B cell (primary cell): ENCODE measurements at regions not wholly inside any gene's neighbourhood (a gene's known extent, or its start where the extent isn't known, plus 50 kb on each side); places are given as distances from the start of the nearest gene placed in this dataset.

Experiments used
- ATAC-seq: fragments of 200-7000 bp; cut with Tn5 transposase; one replicate; pipeline ENCODE4 v1.10.0; 2021; ENCODE audit warnings: low read depth, mild to moderate bottlenecking, moderate number of reproducible peaks, moderate library complexity
- CTCF ChIA-PET: fragments of 350-600 bp; sonication (Branson Sonifier 250); formaldehyde crosslinking; loops from one replicate; lab custom pipeline; 2021; ENCODE audit warnings: antibody characterized with exemption, inconsistent platforms; lab: Charles Lee
- POLR2A ChIA-PET: fragments of 350-600 bp; sonication (Branson Sonifier 250); formaldehyde crosslinking; loops from one replicate; lab custom pipeline; 2021; ENCODE audit warnings: antibody characterized with exemption; lab: Charles Lee
- DNase-seq: peaks from one replicate; pipeline ENCODE4 v3.0.0; 2013
- H2AFZ ChIP-seq: 2 replicates; pipeline ENCODE4 v1.6.1; 2012; ENCODE audit warnings: mild to moderate bottlenecking, low read depth, low read length; ENCODE audit not compliant: insufficient read depth, poor library complexity, severe bottlenecking
- H3K27ac ChIP-seq, 2 donors: 1 replicate in 1 of 2; 2 replicates in 1 of 2; pipeline ENCODE4 v1.5.1; 2012 to 2013; ENCODE audit warnings: low read length in 2 of 2, mild to moderate bottlenecking in 2 of 2, moderate library complexity in 1 of 2
- H3K27me3 ChIP-seq, 4 experiments: fragments of 200-600 bp in 1 of 4; sonication (generic) in 1 of 4; replicated peaks in 1 of 4; 1 replicate in 2 of 4; 2 replicates in 2 of 4; pipeline versions ENCODE4 v1.6.1 to v1.7.0; 2013 to 2016; ENCODE audit warnings: low read length in 3 of 4, mild to moderate bottlenecking in 2 of 4, mixed read lengths in 1 of 4, moderate library complexity in 1 of 4; ENCODE audit not compliant: insufficient read depth in 4 of 4, control insufficient read depth in 3 of 4; ENCODE audit errors: control extremely low read depth in 1 of 4
- H3K36me3 ChIP-seq, 2 experiments: replicated peaks in 1 of 2; 1 replicate in 1 of 2; 2 replicates in 1 of 2; pipeline versions ENCODE4 v1.6.1 to v1.7.1; 2013; ENCODE audit warnings: low read length in 1 of 2; ENCODE audit not compliant: insufficient read depth in 2 of 2, control insufficient read depth in 1 of 2; ENCODE audit errors: control extremely low read depth in 1 of 2, extremely low read depth in 1 of 2
- H3K4me1 ChIP-seq, 2 donors: fragments of 200-600 bp in 1 of 2; sonication (generic) in 1 of 2; 1 replicate in 1 of 2; 2 replicates in 1 of 2; pipeline versions ENCODE4 v1.5.1 to v1.6.1; 2013 to 2017; ENCODE audit warnings: low read length in 2 of 2; ENCODE audit not compliant: control insufficient read depth in 2 of 2, insufficient read depth in 2 of 2
- H3K4me2 ChIP-seq: replicated peaks from 2 replicates; pipeline ENCODE3; 2012; ENCODE audit warnings: mild to moderate bottlenecking, low read depth, low read length; ENCODE audit not compliant: poor library complexity, severe bottlenecking
- H3K4me3 ChIP-seq, 5 experiments: fragments of 200-600 bp in 1 of 5; sonication (generic) in 1 of 5; 1 replicate in 3 of 5; 2 replicates in 2 of 5; pipeline versions ENCODE4 v1.5.1 to v1.7.0; 2011 to 2016; ENCODE audit warnings: low read length in 4 of 5, mild to moderate bottlenecking in 4 of 5, low read depth in 2 of 5, control low read depth in 1 of 5, moderate library complexity in 1 of 5; ENCODE audit not compliant: insufficient read depth in 1 of 5; ENCODE audit errors: control extremely low read depth in 1 of 5, extremely low read depth in 1 of 5
- H3K79me2 ChIP-seq: fragments of 200-600 bp; sonication (generic); one replicate; pipeline ENCODE4 v1.6.0; 2016; ENCODE audit warnings: low read length; ENCODE audit not compliant: control insufficient read depth, insufficient read depth
- H3K9ac ChIP-seq: fragments of 200-600 bp; sonication (generic); 2 replicates; pipeline ENCODE4 v1.6.1; 2017; ENCODE audit warnings: mild to moderate bottlenecking, low read length, moderate library complexity
- H3K9me3 ChIP-seq, 3 donors: one replicate each; pipeline versions ENCODE4 v1.6.1 to v1.7.1; 2013; ENCODE audit warnings: low read length in 2 of 3; ENCODE audit not compliant: control insufficient read depth in 2 of 3, insufficient read depth in 1 of 3; ENCODE audit errors: control extremely low read depth in 1 of 3
- H4K20me1 ChIP-seq: 2 replicates; pipeline ENCODE4 v1.6.0; 2012; ENCODE audit warnings: mild to moderate bottlenecking, low read length; ENCODE audit not compliant: insufficient read depth, control insufficient read depth, poor library complexity, severe bottlenecking
- H3K27ac Mint-ChIP-seq: one replicate; pipeline ENCODE4 v1.8.0; 2021; ENCODE audit warnings: mixed read lengths
- H3K27me3 Mint-ChIP-seq: one replicate; pipeline ENCODE4 v1.8.0; 2021; ENCODE audit warnings: mixed read lengths
- H3K4me1 Mint-ChIP-seq: one replicate; pipeline ENCODE4 v1.8.0; 2021; ENCODE audit warnings: mixed read lengths
- H3K4me3 Mint-ChIP-seq: one replicate; pipeline ENCODE4 v1.8.0; 2021; ENCODE audit warnings: mixed read lengths
- H3K9me3 Mint-ChIP-seq: one replicate; pipeline ENCODE4 v1.8.0; 2022; ENCODE audit warnings: mixed read lengths; ENCODE audit not compliant: insufficient read depth
- EZH2 ChIP-seq: IDR thresholded peaks from 2 replicates; pipeline ENCODE4 v1.6.1; 2012; ENCODE audit warnings: borderline replicate concordance, low read depth, mild to moderate bottlenecking, moderate library complexity, low read length; ENCODE audit not compliant: insufficient read depth, poor library complexity, severe bottlenecking
- WGBS: methylation state at CpG from one replicate; pipeline ENCODE4 v1.1.5; 2013; ENCODE audit warnings: missing lambda C conversion rate; ENCODE audit not compliant: insufficient coverage; 5-methylcytosine and 5-hydroxymethylcytosine counted together
- intact Hi-C: fragments of 100-400 bp; cut with micrococcal nuclease; formaldehyde crosslinking; loops from one replicate; pipeline ENCODE4 v1.10.0; 2022
- TF ChIP-seq, protein P1 (sequence below): fragments of 200-600 bp; IDR thresholded peaks from one replicate; pipeline ENCODE4 v1.8.0; 2022; ENCODE audit warnings: antibody characterized with exemption, mild to moderate bottlenecking

DNA sequence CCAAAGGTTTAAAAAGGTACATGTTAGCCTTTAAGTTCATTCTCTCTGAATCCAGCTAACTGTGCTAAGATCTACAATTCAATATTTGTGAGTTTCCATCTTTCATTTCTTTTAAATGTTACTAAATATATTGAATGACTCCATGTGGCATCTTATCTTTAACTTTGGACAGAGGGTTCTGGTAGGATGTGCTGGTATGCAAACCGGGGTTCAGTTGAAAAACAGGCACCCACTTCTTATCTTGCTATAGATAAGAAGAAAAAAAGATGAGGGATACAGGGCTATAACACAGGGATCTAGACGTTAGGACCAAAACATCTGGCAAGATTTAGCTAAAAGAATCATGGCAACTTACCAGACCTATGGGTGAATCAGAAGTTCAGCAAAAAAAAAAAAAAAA, 538.3 kb downstream of the EDEM1 start:
- no peak overlapping the region for H3K27ac ChIP-seq
- H3K4me2 ChIP-seq: no peak overlapping the region
- no peaks in the 10 kb centered on the region for H3K36me3 ChIP-seq
- POLR2A ChIA-PET: no interaction called here
- H3K9me3 ChIP-seq: no peaks in the 10 kb centered on the region
- no peaks in the 10 kb centered on the region for H4K20me1 ChIP-seq
- H3K4me1 ChIP-seq: no peaks in the 10 kb centered on the region
- H3K27ac Mint-ChIP-seq: no peak overlapping the region
- CTCF ChIA-PET: no interaction called here
- DNase-seq (no peak), ATAC-seq (no peak)
- TF ChIP-seq, protein P1, sequence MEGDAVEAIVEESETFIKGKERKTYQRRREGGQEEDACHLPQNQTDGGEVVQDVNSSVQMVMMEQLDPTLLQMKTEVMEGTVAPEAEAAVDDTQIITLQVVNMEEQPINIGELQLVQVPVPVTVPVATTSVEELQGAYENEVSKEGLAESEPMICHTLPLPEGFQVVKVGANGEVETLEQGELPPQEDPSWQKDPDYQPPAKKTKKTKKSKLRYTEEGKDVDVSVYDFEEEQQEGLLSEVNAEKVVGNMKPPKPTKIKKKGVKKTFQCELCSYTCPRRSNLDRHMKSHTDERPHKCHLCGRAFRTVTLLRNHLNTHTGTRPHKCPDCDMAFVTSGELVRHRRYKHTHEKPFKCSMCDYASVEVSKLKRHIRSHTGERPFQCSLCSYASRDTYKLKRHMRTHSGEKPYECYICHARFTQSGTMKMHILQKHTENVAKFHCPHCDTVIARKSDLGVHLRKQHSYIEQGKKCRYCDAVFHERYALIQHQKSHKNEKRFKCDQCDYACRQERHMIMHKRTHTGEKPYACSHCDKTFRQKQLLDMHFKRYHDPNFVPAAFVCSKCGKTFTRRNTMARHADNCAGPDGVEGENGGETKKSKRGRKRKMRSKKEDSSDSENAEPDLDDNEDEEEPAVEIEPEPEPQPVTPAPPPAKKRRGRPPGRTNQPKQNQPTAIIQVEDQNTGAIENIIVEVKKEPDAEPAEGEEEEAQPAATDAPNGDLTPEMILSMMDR: no peak
- no peak for TF ChIP-seq EZH2
- peaks cover under 1% of the 10 kb centered on the region for H3K27me3 Mint-ChIP-seq
- no peak overlapping the region for H2AFZ ChIP-seq
- no peak overlapping the region for H3K9ac ChIP-seq
- no peaks in the 10 kb centered on the region for H3K4me1 Mint-ChIP-seq
- H3K9me3 Mint-ChIP-seq: no peaks in the 10 kb centered on the region
- H3K4me3 ChIP-seq: no peak overlapping the region
- intact Hi-C loops: no loop called here
- WGBS: no CpG with 5 or more reads among the region's 2 CpGs
- no peak overlapping the region for H3K4me3 Mint-ChIP-seq
- no peaks in the 10 kb centered on the region for H3K27me3 ChIP-seq
- H3K79me2 ChIP-seq: no peaks in the 10 kb centered on the region

DNA sequence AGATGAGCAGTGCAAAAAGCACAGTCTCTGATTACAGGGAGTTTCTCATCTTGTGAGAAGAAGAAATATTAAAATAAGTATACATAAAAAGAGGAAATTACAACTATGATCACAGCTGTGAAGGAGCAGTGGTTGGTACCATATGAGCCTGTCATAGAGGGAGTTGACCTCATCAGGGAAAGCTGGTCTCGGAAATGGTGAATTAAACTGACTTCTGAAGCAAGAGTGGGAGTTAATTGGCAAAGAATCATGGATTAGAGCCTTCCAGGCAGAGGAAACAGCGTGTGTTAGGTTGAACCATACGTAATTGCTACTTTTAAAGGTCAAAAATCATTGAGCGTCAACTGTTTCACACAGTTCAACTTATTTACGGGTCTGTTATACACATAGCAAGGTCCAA, 539.1 kb downstream of the EDEM1 start:
- no peak overlapping the region for H3K9ac ChIP-seq
- no peaks in the 10 kb centered on the region for H4K20me1 ChIP-seq
- H3K36me3 ChIP-seq: no peaks in the 10 kb centered on the region
- H2AFZ ChIP-seq: no peak overlapping the region
- no peak overlapping the region for H3K4me2 ChIP-seq
- intact Hi-C loops: no loop called here
- H3K27me3 ChIP-seq: no peaks in the 10 kb centered on the region
- H3K79me2 ChIP-seq: no peaks in the 10 kb centered on the region
- WGBS: 80% methylated on average over 3 of the region's 5 CpGs
- H3K9me3 ChIP-seq: no peaks in the 10 kb centered on the region
- ChIA-PET POLR2A (no interaction called here), CTCF (no interaction called here)
- H3K4me1 Mint-ChIP-seq: no peaks in the 10 kb centered on the region
- H3K27ac Mint-ChIP-seq: no peak overlapping the region
- no peaks in the 10 kb centered on the region for H3K9me3 Mint-ChIP-seq
- H3K4me3 Mint-ChIP-seq: no peak overlapping the region
- no peak overlapping the region for H3K27ac ChIP-seq
- ATAC-seq (no peak), DNase-seq (no peak)
- no peak overlapping the region for H3K4me3 ChIP-seq
- H3K4me1 ChIP-seq: no peaks in the 10 kb centered on the region
- no peaks in the 10 kb centered on the region for H3K27me3 Mint-ChIP-seq
- TF ChIP-seq, protein P1: no peak
- no peak for TF ChIP-seq EZH2
